HL-60 (cell line): ENCODE measurements at regions not wholly inside any gene's neighbourhood (a gene's known extent, or its start where the extent isn't known, plus 50 kb on each side); places are given as distances from the start of the nearest gene placed in this dataset.

Experiments used
- DNase-seq, 2 experiments: peaks; one replicate each; pipeline ENCODE4 v3.0.0-alpha.2; 2010 to 2020; ENCODE audit warnings: low read depth in 1 of 2, low spot score in 1 of 2
- H3K27ac ChIP-seq: fragments of 250-450 bp; sonication (Bioruptor Pico); replicated peaks from 2 replicates; pipeline ENCODE4 v1.5.1; 2020; ENCODE audit warnings: mild to moderate bottlenecking, moderate library complexity
- H3K27me3 ChIP-seq: fragments of 250-450 bp; sonication (Bioruptor Pico); 2 replicates; pipeline ENCODE4 v1.5.1; 2021; ENCODE audit warnings: mild to moderate bottlenecking, moderate library complexity; ENCODE audit not compliant: insufficient read depth, poor library complexity, severe bottlenecking
- H3K4me3 ChIP-seq: replicated peaks from 2 replicates; pipeline ENCODE4 v1.5.1; 2011; ENCODE audit warnings: mild to moderate bottlenecking, control low read depth, low read length; ENCODE audit not compliant: insufficient read depth
- CTCF ChIP-seq: IDR thresholded peaks from one replicate; pipeline ENCODE4 v1.5.1; 2011; ENCODE audit warnings: low read length, control low read depth, inconsistent platforms; ENCODE audit not compliant: insufficient read depth
- GABPA ChIP-seq: IDR thresholded peaks from 2 replicates; pipeline ENCODE4 v1.6.1; 2012; ENCODE audit warnings: low read depth
- POLR2AphosphoS5 ChIP-seq: IDR thresholded peaks from 2 replicates; pipeline ENCODE4 v1.6.1; 2012; ENCODE audit warnings: low read depth
- REST ChIP-seq: IDR thresholded peaks from 2 replicates; pipeline ENCODE4 v1.6.1; 2012; ENCODE audit warnings: low read depth; ENCODE audit not compliant: insufficient replicate concordance
- SPI1 ChIP-seq: IDR thresholded peaks from 2 replicates; pipeline ENCODE4 v1.6.1; 2012; ENCODE audit warnings: low read depth, mild to moderate bottlenecking, borderline replicate concordance

DNA sequence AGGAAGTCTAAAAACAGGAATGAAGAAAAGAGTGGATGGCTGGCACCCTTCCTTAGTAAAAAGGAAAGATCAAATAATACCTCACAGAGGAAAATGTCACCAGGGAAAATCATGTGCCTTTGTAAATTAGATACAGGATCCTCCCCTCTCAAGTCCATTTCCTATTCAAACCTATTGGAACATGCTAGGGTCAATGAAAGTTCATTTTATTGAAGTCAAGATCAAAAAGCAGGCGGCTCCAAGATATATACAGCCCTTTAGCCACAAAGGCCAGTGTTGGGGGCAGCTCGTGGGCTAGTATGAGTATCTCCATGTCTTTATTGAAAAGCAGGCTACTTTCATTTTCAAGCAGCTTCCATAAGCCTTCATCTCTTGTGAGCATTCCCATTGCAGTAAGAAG lies 141.1 kb downstream of the QDPR start:
- no peak for TF ChIP-seq POLR2AphosphoS5
- TF ChIP-seq CTCF = no peak
- TF ChIP-seq GABPA = no peak
- no peak for TF ChIP-seq REST
- no peak for TF ChIP-seq SPI1
- Histone ChIP-seq H3K4me3 (no peak overlapping the region), H3K27ac (no peak overlapping the region), H3K27me3 (no peaks in the 10 kb centered on the region)
- no peak for DNase-seq

DNA sequence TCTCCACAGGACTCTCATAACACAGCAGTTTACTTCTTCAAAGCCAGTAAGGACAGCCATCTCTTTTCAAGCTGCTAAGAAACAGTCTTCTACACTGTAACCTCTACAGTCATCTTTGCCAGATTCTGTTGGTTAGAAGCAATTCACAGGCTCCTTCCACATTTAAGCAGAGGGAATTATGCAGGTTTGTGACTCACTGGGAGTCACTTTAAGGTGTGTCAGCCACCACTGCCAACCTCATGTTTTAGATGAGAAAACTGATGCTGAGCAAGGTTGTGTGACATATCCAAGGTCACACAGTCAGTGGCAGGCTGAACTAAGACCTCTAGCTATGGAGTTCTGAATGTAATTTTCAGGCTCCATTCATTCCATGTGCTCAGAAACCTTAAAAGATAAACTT lies 143.5 kb downstream of the QDPR start:
- DNase-seq = no peak
- Histone ChIP-seq H3K27me3 (no peaks in the 10 kb centered on the region), H3K27ac (no peak overlapping the region), H3K4me3 (no peak overlapping the region)
- TF ChIP-seq POLR2AphosphoS5 (no peak), REST (no peak), GABPA (no peak), CTCF (no peak), SPI1 (no peak)

DNA sequence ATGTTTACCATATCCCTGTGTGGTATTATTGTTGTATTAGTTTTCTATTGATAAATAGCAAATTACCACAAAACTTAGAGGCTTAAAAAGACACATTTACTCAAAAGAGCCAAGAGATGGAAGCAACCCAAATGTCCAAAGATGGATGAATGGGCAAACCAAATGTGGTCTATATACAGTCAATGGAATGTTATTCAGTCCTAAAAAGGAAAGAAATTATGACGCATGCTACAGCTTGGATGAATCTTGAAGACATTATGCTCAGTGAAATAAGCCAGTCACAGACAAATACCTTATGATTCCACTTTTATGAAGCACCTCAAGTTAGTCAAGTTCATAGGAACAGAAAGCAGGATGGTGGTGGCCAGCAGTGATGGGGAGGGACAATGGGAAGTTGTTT lies 144.7 kb downstream of the QDPR start:
- TF ChIP-seq GABPA = no peak
- no peak for TF ChIP-seq POLR2AphosphoS5
- TF ChIP-seq SPI1 = no peak
- TF ChIP-seq REST = no peak
- no peak for TF ChIP-seq CTCF
- H3K4me3 ChIP-seq = no peak overlapping the region
- no peaks in the 10 kb centered on the region for H3K27me3 ChIP-seq
- no peak for DNase-seq
- no peak overlapping the region for H3K27ac ChIP-seq
